ENCODE measurements at regions not wholly inside any gene's neighbourhood (a gene's known extent, or its start where the extent isn't known, plus 50 kb on each side); places are given as distances from the start of the nearest gene placed in this dataset.

GRCh38 chr1:4146101-4146500 is 246.0 kb upstream of the C1orf174 start:
- no peak for TF ChIP-seq CTCF (IDR thresholded peaks at IDR 0.05; ENCODE audit: borderline replicate concordance, extremely low read depth, low read length, poor library complexity, severe bottlenecking)
- no peak for TF ChIP-seq EZH2 (IDR thresholded peaks at IDR 0.05; ENCODE audit: borderline replicate concordance, low read depth, low read length, severe bottlenecking)

All from DND-41 (cell line).